CD4-positive, alpha-beta T cell treated with Interleukin-6 for 4 hours (primary cell): ENCODE measurements at regions not wholly inside any gene's neighbourhood (a gene's known extent, or its start where the extent isn't known, plus 50 kb on each side); places are given as distances from the start of the nearest gene placed in this dataset.
"Not testable (repeated sequence)": the region's sequence is repeated elsewhere in the genome, so short reads cannot be mapped to it uniquely, and the experiment has no call there.

Experiments
- DNase-seq: peaks from one replicate; pipeline ENCODE4 v3.0.0-alpha.2; 2020; ENCODE audit warnings: mixed read lengths

DNA sequence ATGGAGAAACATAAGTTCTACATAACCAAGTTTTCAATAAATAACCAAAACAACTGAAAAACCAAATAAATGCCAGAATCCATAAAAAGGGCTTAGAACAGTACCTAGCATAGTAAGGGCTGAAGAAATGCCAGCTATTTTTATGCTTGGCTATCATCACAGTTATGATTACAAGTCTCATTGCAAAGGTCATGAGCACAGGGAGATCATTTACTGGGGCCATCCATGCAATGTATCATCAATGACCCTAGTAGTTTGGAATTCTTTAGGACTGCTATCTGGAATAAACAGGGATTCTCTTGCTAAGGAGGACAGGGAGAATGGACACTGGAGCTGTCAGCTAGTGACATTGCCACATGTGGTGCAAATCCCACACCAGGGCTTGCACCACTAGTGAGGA lies 92.5 kb upstream of the NAP1L1 start:
- no peak for DNase-seq

DNA sequence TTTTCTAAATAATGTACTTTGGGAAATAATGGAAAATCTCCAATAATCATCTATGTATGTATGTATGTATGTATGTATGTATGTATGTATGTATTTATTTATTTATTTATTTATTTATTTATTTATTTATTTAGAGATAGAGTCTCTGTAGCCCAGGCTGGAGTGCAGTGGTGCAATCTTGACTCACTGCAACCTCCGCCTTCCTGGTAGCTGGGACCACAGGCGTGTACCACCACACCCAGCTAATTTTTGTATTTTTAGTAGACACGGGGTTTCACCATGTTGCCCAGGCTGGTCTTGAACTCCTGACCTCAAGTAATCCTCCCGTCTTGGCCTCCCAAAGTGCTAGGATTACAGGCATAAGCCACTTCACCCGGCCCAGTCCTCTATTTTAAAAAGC lies 91.5 kb upstream of the NAP1L1 start:
- DNase-seq, result not testable (repeated sequence)

DNA sequence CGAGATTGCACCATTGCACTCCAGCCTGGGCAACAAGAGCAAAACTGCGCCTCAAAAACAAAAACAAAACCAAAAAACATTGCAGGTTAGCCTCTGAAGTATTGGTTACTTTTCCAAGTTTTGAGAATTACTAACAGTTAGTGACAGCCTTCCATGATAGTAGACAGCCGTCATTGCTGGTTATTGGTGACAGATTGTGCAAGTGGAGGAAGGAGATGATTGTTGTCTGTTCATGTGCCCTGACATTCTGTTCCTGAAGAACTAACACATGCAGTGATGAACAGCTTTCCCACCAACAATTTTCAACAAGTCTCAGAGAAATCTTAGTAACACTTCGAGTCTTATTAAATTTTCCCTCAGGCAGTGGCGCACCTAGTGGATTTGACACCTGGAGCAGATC lies 89.3 kb upstream of the NAP1L1 start:
- no peak for DNase-seq

DNA sequence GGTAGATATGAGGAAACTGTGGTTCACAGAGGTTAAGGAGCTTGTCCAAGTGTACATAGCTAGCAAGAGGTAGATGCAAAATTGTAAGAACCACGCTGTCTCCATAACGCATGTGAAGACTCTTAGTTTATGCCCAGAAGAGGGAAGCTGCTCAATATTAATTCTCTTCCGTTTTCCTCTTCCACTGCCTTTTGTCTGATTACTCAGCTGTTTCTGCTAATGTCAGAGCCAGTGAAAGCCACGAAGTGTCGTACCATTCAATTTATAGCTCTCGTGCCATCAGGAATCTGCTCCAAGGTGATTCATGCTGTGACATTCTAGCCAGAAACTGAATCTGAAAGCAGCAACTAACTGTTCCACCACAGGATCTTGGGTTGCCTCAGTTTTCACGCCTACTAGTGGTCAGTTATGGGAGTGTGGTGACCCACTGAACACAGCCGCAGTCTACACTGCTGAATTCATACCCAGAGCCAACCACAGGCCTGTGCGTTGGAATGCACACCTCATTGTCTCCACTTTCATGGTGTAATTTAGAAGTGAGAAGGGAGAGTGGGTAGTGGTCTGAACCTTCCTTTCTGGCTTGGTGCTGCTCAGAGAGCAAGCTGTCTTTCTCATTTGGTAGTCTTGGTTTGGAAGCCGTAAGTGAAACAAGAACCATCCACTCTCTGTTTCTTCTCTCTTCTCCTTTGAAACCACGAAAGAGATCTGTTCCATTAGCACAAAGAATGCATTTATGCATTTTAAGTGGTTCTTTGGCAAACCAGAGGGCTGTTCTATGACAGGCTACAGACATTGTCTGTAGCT lies 74.2 kb upstream of the NAP1L1 start:
- DNase-seq, result peak; percentile 59

DNA sequence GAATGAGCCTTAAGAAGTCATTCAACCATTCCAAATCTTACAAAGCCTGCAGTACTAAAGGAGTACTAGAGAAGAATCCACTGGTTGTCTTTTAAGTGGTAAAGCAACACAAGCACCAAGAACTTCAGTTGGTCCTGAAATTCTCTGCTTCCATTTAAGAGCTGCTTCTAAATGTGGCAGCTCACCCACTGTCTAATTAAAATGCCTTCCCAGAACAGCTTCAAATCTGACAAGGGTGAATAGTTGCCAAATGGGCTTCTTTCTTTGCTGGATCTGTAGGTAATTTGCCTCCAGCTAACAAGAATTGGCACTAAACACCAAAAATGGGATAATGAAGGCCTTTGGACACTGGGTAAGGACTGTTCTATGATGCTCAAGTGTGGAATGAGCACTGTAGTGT lies 72.2 kb upstream of the NAP1L1 start:
- no peak for DNase-seq

DNA sequence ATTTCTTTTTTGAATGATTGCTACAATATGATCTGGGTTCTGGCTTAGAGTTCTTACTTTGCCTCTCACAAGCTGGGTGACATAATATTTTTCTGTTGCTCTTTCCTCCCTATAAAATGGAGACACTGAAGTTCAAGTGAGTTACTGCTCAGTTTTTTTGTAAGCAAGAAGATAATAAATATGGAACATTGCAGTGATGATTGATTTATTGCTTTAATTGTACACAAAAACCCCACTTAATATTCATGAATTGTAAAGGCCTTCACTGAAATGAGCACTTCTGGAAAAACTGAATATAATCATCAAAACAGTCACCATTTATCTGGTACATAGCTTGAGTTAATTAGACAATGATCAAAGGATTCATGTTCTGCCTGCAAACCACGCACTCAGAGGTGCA lies 71.8 kb upstream of the NAP1L1 start:
- DNase-seq, result no peak

DNA sequence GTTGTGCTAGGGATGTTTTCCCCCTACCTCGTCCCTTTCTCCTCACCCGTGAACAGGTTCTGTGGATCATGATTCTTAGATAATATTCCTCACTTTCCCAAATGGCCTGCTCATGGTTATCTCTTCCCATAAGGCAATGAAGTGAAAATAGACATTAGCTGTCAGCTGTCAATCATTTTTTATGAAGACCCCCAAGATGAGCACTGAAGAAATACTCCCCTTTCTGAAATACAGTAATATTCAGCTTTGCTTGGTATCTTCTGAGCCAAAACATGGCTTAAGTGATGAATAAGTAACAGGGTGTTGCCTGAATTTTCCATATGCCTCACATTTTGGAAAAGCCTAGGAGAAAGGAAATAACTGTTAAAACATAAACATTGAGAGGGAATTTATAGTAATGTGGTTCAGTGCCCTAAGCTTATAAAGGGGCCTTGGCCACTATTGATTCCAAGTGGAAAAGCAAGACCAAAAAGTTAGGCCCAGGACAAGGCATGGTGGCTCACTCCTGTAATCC lies 70.7 kb upstream of the NAP1L1 start:
- no peak for DNase-seq

DNA sequence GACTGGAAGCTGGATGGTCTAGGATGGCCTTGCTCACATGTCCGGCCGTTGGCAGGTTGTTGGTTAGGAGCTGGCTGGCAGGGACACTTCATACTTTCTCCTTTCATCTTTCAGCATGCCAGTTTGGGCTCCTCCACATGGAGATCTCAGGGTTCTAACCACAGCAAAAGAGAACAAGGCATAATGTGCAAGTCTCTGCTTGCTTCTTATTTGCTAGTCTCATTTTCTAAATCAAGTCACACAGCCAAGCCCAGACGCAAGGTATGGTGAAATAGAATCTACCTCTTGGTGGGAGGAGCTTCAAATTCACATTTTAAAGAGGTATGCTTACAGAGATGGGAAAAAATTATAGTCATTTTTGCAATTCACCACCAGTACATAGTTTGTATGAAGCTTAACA lies 69.1 kb upstream of the NAP1L1 start:
- DNase-seq, result no peak

DNA sequence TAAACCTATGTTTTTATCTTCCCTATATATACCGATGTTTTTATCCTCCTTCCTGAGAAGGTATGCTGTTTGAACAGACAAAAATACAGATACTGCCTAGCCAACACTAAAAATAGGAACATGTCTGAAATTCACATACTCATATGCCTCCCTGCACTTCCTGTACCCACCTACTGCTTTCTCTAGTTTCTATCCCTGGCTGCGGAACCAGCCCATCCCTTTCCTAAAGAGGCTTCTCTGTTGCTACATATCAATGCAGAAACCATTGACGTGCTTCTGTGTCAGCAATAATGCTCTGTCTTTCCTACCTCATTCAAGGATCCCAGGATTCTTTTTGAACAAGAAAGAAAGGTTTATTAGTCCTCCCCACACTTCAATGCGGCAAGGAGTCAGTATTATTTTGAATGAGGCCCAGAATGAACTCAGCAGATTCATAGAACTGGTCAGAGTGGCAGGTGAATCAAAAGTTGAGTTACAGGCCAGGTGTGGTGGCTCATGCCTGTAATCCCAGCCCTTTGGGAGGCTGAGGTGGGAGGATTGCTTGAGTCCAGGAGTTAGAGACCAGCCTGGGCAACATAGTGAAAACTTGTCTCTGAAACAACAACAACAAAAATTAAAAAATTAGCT lies 67.8 kb upstream of the NAP1L1 start:
- no peak for DNase-seq

DNA sequence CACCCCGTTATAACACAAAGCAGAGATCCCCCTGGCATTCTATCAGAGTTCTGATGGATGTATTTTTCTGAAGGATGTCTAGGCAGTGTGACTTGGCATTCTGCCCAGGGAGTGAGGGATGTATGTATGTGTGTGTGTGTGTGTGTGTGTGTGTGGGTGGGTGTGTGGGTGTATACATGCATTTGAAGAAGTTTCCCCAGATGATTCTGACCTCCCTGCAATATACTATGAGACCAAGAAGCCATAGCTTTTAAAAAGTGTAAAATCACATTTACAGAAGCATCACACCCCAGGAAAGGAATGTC lies 59.7 kb upstream of the NAP1L1 start:
- peak; percentile 36 for DNase-seq

DNA sequence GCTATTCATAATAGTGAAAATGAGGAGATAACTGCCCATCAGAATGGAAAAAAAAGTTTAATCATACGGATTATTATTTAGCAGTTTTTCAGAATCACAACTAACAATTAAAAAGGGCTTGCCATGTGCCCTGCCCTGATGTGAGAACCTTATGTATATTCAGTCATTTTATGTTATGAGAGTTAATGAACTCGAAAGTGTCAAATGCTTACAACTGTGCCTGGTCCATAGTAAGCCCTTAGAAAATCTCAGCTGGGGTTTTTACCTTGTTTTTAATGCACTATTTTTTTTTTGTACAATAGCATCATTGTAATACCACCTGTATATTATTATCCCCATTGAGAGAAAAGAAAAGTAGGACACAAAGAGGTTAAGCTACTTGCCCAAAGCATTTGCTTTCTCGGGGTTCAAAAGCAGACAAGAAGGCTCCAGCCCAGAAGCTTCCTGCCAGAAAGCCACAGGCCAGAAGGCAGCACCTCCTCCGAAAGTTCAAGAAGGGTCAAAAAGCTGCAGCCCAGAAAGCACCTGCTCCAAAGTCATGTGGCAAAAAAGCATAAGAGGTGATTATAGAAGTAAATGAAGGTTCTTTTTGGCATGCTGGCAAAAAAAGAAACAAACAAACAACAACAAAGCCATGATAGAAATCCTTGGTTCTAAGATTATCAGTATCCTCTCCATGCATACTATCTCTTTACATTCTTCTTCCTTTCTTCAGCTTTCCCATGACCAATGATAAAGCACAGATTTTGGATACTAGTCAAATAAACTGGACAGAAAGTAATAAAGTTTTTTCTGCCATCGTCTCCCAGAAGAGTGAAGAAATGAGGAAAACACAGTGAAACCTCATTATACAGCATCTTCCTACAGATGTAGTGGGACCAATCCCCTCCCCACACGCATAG lies 59.1 kb upstream of the NAP1L1 start:
- peak; percentile 29 for DNase-seq

DNA sequence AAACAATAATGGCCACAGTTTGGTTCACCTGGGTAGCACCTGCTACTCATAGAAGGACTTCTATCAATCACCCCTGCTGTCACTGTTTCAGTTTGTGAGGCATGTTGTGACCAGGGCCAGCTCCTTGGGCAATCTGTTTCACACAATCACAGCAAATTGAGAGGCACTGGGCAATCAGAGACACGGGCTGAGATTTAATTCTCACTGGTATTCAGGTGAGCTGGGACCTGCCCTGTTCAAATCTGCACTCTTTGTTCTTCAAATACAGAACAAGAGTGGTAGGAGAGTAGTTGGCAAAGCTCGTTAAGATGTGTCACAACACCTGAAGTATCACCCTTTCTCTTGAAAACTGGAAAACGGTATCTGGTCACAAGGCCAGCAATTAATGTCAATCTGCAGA lies 57.8 kb upstream of the NAP1L1 start:
- DNase-seq, result no peak

DNA sequence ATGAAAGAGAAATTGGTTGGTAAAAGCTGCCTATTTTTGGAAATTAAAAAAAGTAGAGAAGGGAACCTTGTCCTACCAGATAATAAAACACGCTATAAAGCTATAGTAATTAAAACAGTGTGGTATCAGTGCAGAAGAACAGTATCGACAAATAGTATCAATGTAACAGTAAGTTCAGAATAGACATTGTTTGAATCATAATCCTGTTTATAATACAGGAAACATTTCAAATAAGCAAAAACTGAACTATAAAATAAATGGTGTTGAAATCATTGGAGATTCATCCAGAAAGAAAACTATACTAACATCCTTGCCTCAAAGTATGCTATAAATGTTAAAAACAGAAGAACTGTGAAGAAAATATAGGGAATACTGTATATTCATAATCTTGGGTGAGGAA lies 54.2 kb upstream of the NAP1L1 start:
- no peak for DNase-seq

DNA sequence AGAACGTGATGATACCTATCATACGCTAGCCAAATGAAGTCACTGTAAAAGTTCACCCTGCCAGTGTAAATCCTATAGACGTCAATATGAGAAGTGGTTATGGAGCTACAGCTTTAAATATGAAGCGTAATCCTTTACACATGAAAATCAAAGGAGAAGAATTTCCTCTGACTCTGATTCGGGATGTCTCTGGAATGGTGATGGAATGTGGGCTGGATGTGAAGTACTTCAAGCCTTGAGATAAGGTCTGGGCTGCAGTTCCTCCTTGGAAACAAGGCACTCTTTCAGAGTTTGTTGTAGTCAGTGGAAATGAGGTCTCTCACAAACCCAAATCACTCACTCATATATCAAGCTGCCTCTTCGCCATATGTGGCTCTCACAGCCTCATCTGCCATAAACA lies 53.1 kb upstream of the NAP1L1 start:
- DNase-seq, result no peak

DNA sequence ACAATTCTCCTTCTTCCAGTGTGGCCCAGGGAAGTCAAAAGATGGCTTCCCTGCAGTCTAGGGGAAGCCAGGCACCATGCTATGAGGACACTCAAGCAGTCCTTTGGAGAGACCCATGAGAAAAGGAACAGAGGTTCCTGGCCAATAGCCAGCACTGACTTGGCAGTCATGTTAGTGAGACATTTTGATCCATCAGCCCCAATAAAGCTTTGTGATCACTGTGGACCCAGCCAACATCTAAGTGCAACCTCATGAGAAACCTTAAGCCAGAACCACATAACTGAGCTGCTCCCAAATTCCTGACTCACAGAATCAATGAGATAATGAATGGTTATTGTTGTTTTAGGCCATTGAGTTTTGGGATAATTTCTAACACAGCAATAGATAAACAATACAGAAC lies 51.0 kb upstream of the NAP1L1 start:
- no peak for DNase-seq
